NCI-H2196 treated with DMSO at 0.1 percent for 48 hours (cell line): ENCODE measurements at regions not wholly inside any gene's neighbourhood (a gene's known extent, or its start where the extent isn't known, plus 50 kb on each side); places are given as distances from the start of the nearest gene placed in this dataset.

Experiments
- DNase-seq: peaks from one replicate; lab custom pipeline; 2025; ENCODE audit not compliant: unreplicated experiment; lab: John Stamatoyannopoulos, UW

DNA sequence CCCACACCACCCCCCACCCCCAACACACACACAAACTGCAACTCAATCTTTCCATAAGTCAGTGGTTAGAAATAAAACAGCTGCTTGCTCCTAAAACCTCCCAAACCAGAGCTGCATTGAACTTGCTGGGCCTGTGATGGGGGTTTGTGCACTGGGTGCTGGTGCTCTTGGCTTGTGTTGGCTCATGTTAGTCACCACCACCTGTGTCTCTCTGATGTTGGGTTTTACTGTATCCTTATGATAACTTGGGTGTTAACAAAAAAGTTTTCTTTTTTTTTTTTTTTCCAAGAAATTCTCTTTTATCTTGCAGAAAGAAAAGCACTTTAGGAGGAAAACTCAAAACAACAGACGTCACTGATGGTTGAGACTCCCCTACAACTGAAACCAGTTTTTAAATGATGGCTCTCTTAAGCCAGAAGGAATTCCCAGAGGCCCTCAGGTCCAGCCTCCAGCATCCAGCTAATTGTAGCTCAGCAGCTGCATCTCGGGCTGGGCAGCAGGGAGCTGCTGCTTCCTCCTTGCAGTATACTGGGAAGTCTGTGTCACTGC lies 79.9 kb upstream of the DRD2 start:
- no peak for DNase-seq

DNA sequence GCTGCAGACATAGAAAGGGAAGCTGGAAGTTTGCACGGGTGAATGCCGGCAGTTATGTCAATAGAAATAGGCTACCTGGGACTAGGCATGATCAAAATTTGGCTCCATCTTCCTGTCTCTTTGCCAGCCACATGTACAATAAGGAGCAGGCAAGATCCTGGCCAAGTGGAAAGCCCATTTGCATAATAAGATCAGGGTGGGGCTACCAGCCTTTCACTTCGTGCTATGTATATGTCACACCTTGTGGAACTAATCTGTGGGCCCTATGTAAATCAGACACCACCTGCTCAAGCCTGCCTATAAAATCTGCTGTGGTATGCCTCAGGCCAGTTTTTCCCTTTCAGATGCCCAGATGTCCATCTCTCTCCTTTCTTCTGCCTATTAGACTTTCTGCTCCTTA lies 79.3 kb upstream of the DRD2 start:
- no peak for DNase-seq

DNA sequence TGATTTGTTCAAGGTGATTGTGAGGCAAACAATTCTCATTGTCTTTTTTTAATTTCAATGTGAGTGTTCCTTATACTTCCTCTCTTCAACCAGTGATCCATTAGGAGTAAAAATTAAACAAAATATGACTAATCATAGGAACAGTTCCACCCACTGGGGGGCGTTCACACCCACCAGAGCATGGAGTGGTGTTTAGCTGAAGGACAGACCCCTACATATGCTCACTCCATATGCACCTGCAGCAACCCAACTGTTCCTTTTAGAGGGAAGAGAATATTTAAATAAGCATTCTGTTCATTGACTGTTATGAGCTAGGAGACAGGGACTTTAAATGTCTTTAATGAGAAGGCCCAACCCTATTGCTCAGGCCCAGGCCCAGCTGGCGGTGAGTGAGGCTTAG lies 78.7 kb upstream of the DRD2 start:
- DNase-seq, result no peak

GRCh38 chr11:113553235-113553634 lies 78.0 kb upstream of the DRD2 start:
- DNase-seq, result no peak

DNA sequence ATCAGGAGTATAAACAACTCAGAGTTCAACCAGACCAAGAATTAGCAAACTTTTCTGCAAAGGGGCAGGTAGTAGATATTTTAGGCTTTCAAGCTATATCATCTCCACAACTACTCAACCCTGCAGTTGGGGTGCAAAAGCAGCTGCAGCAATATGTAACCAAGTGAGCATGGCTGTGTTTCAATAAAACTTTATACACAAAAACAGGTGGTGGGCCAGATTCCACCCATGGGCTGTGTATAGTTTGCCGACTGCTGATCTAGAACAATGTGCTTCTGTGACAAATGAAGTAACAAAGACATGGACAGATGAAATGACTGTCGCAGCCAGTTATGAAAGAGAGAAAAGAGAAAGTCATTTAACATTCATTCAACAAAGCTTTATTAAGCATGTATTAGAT lies 77.1 kb upstream of the DRD2 start:
- no peak for DNase-seq

GRCh38 chr11:113551645-113552044 lies 76.4 kb upstream of the DRD2 start:
- DNase-seq, result no peak

GRCh38 chr11:113549611-113550578 lies 74.7 kb upstream of the DRD2 start:
- DNase-seq, result no peak

DNA sequence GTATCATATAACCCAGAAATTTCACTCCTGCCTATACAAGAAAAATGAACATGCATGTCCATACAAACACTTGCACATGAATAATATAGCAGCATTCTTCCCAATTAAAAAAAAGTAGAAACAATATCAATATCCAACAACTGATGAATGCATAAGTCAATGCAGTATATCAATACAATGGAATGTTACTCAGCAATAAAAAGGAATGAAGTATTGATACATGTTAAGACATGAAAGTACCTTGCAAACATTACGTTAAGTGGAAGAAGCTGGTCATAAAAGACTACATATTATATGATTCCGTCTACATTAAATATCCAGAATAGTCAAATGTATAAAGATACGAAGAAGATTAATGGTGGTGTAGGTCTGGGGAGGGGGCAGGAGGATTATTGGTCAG lies 73.9 kb upstream of the DRD2 start:
- DNase-seq, result no peak

GRCh38 chr11:113547739-113548138 lies 72.5 kb upstream of the DRD2 start:
- no peak for DNase-seq

- no peak for DNase-seq
Measured at GRCh38 chr11:113546757-113547507, 71.7 kb upstream of the DRD2 start.

- no peak for DNase-seq
Measured at GRCh38 chr11:113542420-113542819, 67.2 kb upstream of the DRD2 start.

DNA sequence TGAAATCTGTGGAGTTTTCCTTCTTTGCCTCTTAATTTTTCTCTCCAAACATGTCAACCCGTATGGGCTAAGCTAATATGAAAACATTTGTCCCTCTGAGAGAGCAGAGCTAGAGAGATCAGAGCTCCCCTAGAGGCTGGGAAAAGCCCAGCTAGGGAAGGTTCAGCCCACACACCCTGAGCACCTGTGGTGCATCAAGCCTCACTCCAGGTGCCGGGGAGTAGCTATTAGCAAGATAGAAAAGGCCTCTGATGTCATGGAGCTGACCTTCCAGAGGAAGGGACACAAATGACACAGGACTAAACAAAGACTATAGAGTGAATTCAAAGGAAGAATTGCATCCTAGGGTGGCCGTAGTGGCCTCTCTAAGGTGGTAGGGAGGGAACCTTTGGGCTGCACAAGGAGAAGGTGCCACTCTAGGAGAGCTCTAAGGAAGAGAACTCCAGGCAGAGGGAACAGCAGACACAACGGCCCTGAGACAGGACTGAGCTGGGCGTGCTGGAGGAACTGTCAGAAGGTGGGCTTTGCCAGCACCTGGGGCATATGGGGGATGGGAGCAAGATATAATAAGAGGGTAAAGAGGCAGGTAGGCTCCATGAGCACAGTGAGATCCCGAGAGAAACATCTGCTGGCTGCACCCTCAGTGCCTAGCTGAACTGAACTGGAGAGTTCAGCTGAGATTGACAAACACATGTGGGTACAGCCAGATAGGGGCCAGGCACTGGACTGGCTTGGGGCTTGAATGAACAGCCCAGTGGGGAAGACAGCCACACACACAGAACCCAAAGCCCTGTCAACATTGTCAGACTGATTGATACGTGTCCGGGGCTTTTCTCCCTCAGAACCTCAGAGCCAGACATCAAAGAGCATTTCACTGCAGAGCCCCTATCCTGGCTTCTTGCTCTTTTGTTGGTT lies 65.5 kb upstream of the DRD2 start:
- DNase-seq, result no peak

- no peak for DNase-seq
Measured at GRCh38 chr11:113538451-113539412, 63.5 kb upstream of the DRD2 start.

- no peak for DNase-seq
Measured at GRCh38 chr11:113534625-113535024, 59.4 kb upstream of the DRD2 start.

DNA sequence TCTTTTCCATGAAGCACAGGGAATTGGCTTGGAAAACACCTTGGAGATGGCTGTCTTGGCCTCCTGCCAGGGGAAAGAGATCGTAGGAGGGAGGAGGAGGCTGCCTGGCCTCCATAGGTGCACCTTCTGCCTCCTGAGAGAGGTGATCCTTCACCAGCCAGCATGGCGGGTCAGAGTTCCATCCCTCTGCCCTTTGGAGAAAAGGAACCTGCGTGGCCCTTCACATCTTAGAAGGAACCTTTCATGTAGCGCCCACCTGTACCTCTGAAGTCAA lies 58.2 kb upstream of the DRD2 start:
- DNase-seq, result no peak

DNA sequence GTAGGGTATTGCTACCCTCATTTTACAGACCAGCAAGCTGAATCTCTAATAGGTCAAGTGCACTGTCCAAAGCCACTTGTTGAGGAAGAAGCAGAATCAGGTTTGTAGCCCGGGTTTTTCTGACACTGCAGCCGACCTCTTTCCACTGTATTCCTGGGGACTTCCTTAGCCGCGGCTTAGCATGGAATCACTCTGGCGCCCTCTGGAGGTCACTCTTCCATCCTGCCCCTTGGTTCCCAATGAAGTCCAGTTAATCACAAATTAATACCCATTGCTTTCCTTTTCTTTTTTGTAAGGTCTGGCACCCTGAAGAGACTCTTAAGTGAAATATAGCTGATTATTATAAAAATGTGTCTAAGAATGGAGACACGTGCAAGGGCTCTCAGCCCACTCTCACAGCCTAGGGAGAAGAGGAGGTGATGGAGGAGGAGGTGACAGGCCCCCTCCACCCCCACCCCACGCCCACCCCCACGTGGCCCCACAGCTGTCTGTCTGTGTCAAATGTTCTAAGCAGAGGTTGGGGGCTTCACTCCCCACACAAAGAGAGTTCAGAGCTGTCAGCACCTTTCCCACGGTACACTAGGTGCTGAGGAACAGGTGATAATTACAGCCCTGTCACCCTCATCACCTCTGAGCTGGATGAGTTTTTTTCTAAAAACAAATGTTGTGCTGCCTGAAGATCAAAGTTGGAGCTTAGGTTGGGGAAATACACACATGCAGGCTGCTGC lies 57.7 kb upstream of the DRD2 start:
- peak; percentile 57 for DNase-seq

DNA sequence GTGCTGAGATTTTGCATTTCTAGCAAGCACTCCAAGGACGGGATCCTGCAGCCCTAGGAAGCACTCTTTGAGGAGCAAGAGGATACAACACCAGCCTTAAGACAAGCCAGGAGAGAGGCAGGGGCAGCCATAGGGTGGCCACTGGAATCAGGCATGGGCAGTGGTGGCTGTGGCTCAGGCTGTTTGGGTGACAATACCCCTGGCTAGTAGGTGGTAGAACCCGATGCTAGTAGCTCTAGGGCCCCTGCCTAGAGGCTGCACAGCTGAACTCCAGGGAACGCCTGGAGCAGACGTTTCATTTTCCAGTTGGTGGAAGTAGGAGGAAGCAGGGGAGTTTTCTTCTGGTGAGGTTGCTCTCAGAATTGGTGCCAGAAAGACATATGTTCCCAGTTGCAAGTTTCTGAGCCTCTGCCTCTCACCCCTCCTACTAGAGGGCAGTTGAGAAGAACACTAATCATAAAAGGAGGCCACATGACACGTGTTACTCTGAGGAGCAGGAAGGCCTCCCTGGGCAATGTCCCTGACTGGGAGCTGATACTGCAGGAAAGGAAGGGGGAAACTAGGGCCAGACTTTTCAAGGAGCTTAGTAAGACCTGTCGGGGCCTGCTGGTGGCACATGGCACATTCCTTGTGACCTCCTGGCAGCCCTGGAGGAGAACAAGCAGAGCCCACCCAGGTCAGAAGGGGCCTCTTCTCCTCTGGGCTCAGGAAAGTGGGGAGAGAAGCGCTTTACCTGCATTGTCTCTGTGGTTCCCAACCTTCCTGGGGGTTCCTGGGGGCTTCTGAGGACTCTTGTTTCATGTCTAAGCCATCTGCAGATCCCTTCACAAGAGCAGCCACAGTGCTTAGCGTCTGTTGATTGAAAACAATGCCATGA lies 56.6 kb upstream of the DRD2 start:
- DNase-seq, result no peak

- no peak for DNase-seq
Measured at GRCh38 chr11:113531083-113531482, 55.9 kb upstream of the DRD2 start.
